Stimulated activated effector memory CD8-positive, alpha-beta T cell treated with anti-CD3 and anti-CD28 coated beads, Interleukin-12 subunit alpha, Interleukin-12 subunit beta, amount 100 ng/mL, for 72 hours (primary cell): ENCODE measurements at regions not wholly inside any gene's neighbourhood (a gene's known extent, or its start where the extent isn't known, plus 50 kb on each side); places are given as distances from the start of the nearest gene placed in this dataset.
"Not testable (repeated sequence)": the region's sequence is repeated elsewhere in the genome, so short reads cannot be mapped to it uniquely, and the experiment has no call there.

ENCODE experiments used
- ATAC-seq: fragments of 150-1000 bp; cut with Tn5 transposase; 2 replicates; pipeline ENCODE4 v1.10.0; 2021
- DNase-seq, 2 donors: peaks; one replicate each; pipeline ENCODE4 v3.0.0; 2021 to 2022; ENCODE audit warnings: low spot score in 2 of 2
- H3K27ac Mint-ChIP-seq: one replicate; pipeline ENCODE4 v1.8.0; 2022; ENCODE audit warnings: mild to moderate bottlenecking, mixed read lengths
- H3K36me3 Mint-ChIP-seq: one replicate; pipeline ENCODE4 v1.8.0; 2022; ENCODE audit warnings: mild to moderate bottlenecking, mixed read lengths
- H3K4me1 Mint-ChIP-seq: one replicate; pipeline ENCODE4 v1.8.0; 2022; ENCODE audit warnings: mixed read lengths
- H3K4me3 Mint-ChIP-seq: one replicate; pipeline ENCODE4 v1.8.0; 2022; ENCODE audit warnings: mild to moderate bottlenecking, mixed read lengths
- H3K9me3 Mint-ChIP-seq: one replicate; pipeline ENCODE4 v1.8.0; 2022; ENCODE audit warnings: mixed read lengths

DNA sequence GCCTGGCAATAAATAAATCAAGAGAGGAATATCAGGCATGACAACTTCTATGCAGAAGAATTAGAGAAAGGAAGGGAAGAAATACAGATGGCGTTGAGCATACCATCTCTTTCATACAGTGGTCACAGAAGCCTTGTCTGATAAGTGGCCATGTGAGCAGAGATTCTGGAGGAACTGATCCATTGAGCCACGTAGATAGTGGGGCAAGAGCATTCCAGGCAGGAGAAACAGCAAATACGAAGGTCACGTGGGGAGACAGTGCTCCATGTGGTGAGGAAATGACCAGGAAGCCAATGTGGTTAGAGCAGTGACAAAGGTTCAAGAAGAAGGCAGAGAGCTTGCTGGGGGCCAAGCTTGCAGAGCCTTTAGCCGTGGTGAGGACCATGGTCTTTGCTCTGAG, 226.7 kb upstream of the NOCT start:
- Mint-ChIP-seq H3K9me3 (peaks cover 6% of the 10 kb centered on the region), H3K4me3 (no peak overlapping the region), H3K27ac (no peak overlapping the region), H3K4me1 (no peaks in the 10 kb centered on the region), H3K36me3 (no peaks in the 10 kb centered on the region)
- DNase-seq (no peak), ATAC-seq (no peak)

DNA sequence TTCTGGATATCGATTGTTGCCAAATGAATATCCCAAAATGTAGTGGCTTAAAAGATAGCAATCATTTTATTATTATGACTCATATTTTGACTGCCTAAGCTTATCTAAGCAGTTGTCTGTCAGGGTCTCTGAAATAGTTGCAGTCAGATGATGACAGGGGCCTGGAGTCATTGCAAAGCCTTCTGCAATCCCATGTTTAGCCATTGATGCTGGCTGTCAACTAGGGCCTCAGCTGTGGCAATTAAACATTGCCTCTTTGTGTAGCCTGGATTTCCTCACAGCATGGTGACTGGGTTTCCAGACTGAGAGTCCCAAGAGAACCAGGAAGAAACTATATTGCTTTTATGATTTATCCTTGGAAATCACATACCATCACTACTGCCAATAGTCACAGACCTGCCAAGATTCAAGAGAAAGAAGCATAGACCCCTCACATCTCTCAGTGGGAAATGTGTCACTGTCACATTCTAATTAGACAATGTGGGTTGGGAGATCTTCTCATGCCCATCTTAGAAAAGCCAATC, 227.3 kb upstream of the NOCT start:
- no peak overlapping the region for H3K4me3 Mint-ChIP-seq
- DNase-seq (no peak), ATAC-seq (no peak)
- H3K4me1 Mint-ChIP-seq: no peaks in the 10 kb centered on the region
- H3K9me3 Mint-ChIP-seq: peaks cover 4% of the 10 kb centered on the region
- no peak overlapping the region for H3K27ac Mint-ChIP-seq
- H3K36me3 Mint-ChIP-seq: no peaks in the 10 kb centered on the region

DNA sequence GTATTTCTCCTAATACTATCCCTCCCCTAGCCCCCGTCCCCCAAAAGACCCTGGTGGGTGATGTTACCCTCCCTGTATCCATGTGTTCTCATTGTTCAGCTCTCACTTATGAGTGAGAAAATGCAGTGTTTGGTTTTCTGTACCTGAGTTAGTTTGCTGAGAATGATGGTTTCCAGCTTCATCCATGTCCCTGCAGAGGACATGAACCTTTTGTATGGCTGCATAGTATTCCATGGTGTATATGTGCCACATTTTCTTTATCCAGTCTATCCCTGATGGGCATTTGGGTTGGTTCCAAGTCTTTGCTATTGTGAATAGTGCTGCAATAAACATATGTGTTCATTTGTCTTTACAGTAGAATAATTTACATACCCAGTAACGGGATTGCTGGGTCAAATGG, 235.8 kb upstream of the NOCT start:
- not testable (repeated sequence) for ATAC-seq, H3K4me3 Mint-ChIP-seq, H3K4me1 Mint-ChIP-seq, H3K9me3 Mint-ChIP-seq, H3K27ac Mint-ChIP-seq, DNase-seq, H3K36me3 Mint-ChIP-seq

DNA sequence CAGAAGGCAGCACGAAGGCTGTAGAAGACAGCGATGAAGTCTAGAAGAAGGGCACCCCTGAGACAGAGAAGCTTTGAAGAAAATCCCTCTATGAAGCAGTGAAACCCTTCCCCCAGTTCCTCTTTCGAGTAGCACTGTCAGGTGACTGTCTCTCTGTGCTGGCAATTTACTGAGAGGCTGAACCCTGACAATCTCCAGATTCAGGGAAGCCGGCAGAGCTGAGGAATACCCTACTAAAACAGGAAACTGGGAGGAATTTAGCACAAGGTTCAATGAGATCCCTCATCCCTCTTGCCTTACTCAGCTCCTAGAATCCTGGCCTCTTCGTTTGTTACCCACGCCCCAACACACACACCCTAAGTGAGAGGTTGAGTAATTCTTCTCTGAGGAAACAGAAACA, 239.7 kb upstream of the NOCT start:
- ATAC-seq: no peak
- no peaks in the 10 kb centered on the region for H3K9me3 Mint-ChIP-seq
- no peak overlapping the region for H3K4me3 Mint-ChIP-seq
- H3K4me1 Mint-ChIP-seq: no peaks in the 10 kb centered on the region
- no peaks in the 10 kb centered on the region for H3K36me3 Mint-ChIP-seq
- no peak overlapping the region for H3K27ac Mint-ChIP-seq
- no peak for DNase-seq

DNA sequence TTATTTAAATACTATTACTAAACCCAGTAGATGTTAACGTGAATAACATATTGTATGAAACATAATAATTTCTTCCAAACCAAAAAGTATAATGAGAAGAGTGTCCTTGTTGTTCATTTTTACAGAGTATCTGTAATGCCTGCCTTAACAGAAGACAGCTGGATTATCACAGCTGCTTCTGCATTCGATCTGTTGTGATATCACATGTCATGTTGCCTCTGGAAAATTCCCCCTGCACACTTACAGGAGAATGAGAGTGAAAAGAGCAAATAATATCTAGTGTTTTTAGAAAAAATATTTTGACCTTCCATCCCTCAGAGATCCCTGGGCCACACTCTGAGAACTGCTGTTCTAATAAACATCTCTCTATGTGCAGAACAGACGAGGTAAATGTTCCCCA, 240.1 kb upstream of the NOCT start:
- Mint-ChIP-seq H3K27ac (no peak overlapping the region), H3K9me3 (no peaks in the 10 kb centered on the region), H3K4me1 (no peaks in the 10 kb centered on the region), H3K4me3 (no peak overlapping the region), H3K36me3 (no peaks in the 10 kb centered on the region)
- no peak for DNase-seq
- no peak for ATAC-seq

DNA sequence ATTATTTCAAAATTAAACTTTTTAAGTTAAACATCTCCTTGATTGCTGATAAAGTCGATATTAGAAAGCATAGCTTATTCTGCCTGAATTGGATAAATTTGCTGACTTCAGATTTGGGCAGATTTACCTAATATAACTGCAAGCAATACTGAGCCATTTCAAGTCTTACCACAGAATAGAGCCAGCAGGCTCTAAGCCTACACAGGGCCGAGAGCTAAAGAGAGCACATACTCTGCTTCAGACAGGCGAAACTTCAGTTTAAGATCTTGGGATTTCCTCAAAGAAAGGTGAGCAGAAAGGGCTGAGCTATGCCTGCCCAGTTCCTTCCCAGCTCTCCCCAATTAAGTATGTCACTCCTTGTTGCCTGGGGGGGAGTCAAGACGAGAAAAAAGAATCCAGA, 240.6 kb upstream of the NOCT start:
- no peaks in the 10 kb centered on the region for H3K9me3 Mint-ChIP-seq
- no peaks in the 10 kb centered on the region for H3K4me1 Mint-ChIP-seq
- ATAC-seq: no peak
- DNase-seq: no peak
- H3K27ac Mint-ChIP-seq: no peak overlapping the region
- H3K4me3 Mint-ChIP-seq: no peak overlapping the region
- no peaks in the 10 kb centered on the region for H3K36me3 Mint-ChIP-seq

DNA sequence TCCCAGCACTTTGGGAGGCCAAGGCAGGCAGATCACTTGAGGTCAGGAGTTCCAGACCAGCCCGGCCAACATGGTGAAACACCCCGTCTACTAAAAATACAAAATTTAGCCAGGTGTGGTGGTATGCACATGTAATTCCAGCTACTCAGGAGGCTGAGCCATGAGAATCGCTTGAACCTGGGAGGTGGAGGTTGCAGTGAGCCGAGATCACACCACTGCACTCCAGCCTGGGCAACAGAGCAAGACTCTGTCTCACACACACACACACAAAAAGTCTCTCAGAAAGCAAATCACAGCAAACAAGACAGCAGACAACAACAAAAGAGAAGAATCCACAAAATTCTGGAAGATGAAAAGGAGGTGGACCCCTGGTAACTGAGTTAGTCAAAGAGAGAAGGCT, 241.5 kb upstream of the NOCT start:
- not testable (repeated sequence) for H3K36me3 Mint-ChIP-seq, ATAC-seq, DNase-seq, H3K9me3 Mint-ChIP-seq, H3K4me1 Mint-ChIP-seq, H3K27ac Mint-ChIP-seq, H3K4me3 Mint-ChIP-seq

DNA sequence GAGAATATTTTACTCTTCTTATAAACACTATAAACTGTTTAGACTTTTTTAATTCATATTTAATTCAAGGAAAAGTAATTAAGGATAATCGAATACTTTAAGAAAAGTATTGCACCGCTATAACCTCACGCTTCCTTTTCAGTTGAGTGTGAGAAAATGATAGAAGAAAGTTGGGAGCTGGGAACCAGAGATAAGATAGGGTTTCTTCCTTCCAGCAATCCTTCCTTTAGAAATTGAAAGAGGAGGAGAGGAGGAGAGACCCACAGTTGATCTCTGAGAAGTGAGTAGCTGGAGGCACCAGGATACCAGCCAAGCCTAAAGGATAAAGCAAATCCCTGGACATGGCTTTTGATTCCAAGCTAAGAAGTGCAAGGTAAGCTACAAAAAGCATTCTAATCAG, 242.3 kb upstream of the NOCT start:
- Mint-ChIP-seq H3K4me3 (no peak overlapping the region), H3K9me3 (no peaks in the 10 kb centered on the region), H3K27ac (no peak overlapping the region), H3K36me3 (no peaks in the 10 kb centered on the region), H3K4me1 (no peaks in the 10 kb centered on the region)
- DNase-seq (no peak), ATAC-seq (no peak)

DNA sequence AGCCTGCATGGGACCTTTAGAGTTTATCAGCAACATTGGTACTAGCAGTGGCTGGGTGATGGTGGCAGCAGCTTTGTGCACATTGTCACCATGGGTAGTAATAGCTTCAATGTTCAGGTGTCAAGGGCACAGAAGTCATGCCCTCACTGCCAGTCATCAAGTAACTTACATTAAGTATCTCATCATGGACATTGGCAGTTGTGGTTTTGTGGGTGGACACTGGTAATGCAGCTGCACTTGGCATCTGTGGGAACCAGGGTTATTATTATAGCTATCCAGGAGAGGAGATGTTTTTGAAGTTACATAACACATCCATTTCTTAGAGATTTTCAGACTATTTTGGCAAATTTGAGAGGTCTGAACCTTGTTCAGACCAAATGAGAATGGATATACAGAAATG, 243.2 kb upstream of the NOCT start:
- no peaks in the 10 kb centered on the region for H3K4me1 Mint-ChIP-seq
- DNase-seq: no peak
- H3K4me3 Mint-ChIP-seq: no peak overlapping the region
- no peaks in the 10 kb centered on the region for H3K9me3 Mint-ChIP-seq
- no peak overlapping the region for H3K27ac Mint-ChIP-seq
- no peaks in the 10 kb centered on the region for H3K36me3 Mint-ChIP-seq
- no peak for ATAC-seq

DNA sequence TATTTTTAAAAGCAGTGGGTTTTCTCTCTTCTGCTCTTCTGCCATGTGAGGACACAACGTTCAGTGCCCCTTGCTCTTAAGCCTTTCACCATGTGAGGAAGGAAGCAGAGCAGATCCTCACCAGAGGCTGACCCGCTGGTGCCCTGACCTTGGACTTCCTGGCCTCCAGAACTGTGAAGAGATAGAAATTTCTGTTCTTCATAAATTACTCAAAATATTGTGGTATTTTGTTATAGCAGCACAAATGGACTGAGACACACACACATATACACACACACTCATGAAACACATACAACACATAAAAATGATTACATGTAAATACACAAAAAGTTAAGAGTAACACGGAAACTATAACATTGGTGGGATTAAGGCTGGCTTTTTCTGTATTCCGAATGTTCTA, 244.8 kb upstream of the NOCT start:
- H3K36me3 Mint-ChIP-seq: no peaks in the 10 kb centered on the region
- no peak for DNase-seq
- no peaks in the 10 kb centered on the region for H3K9me3 Mint-ChIP-seq
- H3K4me3 Mint-ChIP-seq: no peak overlapping the region
- ATAC-seq: no peak
- no peaks in the 10 kb centered on the region for H3K4me1 Mint-ChIP-seq
- no peak overlapping the region for H3K27ac Mint-ChIP-seq

DNA sequence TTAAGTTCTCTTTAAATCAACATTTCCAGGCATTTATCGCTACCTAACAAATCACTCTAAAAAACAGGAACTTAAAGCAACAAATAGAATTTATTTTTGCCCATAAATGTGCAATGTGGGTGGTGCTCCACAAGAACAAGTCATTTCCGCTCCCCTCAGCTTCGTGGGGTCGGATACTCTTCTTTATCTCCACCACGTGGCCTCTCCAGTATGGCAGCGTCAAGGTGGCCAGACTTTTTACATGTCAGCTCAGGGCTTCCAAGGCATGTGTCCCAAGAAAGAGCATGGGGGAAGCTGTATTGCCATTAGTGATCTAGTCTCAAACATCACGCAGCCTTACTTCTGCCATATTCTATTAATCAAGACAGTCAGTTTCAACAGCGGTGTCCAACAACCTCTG, 249.2 kb upstream of the NOCT start:
- Mint-ChIP-seq H3K4me3 (no peak overlapping the region), H3K27ac (no peak overlapping the region), H3K4me1 (no peaks in the 10 kb centered on the region), H3K36me3 (no peaks in the 10 kb centered on the region), H3K9me3 (no peaks in the 10 kb centered on the region)
- no peak for DNase-seq
- ATAC-seq: no peak

DNA sequence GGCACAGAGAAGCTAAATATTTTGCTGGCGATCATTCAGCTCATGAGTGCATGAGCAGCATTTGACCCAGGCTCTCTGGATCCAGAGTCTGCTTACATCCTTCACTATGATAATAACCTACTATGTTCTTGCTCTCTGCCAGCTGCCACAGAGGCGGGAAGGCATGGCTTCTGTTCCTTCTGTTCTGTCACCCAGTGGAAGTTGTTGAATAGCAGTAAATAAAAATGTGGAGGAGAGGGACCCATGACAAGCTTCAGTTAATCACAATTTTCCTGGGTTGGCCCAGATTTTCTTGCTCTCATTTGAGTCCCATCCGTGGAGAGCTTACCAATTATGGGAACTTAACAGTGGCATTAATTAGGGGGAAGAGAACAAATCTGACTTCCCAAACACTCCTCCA, 250.1 kb upstream of the NOCT start:
- Mint-ChIP-seq H3K9me3 (no peaks in the 10 kb centered on the region), H3K36me3 (no peaks in the 10 kb centered on the region)

DNA sequence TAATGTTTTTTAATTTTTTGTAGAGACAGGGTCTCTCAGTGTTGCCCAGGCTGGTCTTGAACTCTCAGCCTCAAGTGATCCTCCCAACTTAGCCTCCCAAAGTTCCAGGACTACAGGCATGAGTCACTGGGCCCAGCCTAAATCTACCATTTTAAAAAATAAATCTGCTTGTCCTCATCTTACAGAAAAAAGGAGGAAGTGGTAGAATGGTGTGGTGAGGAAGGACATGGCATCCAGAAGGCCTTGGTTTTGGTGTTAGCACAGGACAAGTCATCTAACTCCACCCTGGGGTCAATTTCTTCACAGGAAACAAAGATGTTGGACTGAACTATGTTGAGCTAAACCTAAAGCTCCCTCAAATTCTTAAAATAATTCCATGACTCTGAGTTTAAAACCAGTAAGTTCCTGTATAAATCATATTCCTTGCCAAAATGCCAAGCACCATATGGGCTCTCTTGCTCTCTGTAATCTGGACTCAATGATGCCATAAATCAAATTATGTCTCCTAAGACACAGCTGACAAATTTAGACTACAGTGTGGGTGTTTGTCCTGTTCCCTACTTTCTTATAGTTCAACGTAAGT, 253.9 kb upstream of the NOCT start:
- H3K36me3 Mint-ChIP-seq: no peaks in the 10 kb centered on the region
- ATAC-seq: no peak
- H3K4me1 Mint-ChIP-seq: no peaks in the 10 kb centered on the region
- no peak for DNase-seq
- no peaks in the 10 kb centered on the region for H3K9me3 Mint-ChIP-seq
- H3K27ac Mint-ChIP-seq: no peak overlapping the region
- H3K4me3 Mint-ChIP-seq: no peak overlapping the region

More for the DNA sequence above, 250.1 kb upstream of the NOCT start:
- ATAC-seq (no peak), DNase-seq (no peak)
- H3K4me1 Mint-ChIP-seq: no peaks in the 10 kb centered on the region
- H3K4me3 Mint-ChIP-seq: no peak overlapping the region
- H3K27ac Mint-ChIP-seq: no peak overlapping the region

DNA sequence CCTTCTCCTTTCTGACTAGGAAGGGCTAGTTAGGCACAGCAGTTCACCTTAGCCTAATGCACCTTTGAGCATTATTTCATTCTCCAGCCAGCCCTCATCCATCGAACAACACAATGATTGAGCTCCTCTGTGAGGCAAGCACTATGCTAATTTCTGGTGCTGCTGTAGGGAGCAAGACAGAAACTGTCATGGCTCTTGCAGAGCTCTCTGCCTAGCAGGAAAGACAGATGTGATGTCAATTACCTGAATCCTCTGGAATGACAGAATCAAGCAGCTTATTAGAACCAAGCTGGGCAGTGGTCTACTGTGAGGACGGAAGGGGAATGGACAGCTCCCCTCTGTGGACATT, 256.1 kb upstream of the NOCT start:
- H3K4me3 Mint-ChIP-seq: no peak overlapping the region
- peaks cover 3% of the 10 kb centered on the region for H3K9me3 Mint-ChIP-seq
- H3K4me1 Mint-ChIP-seq: no peaks in the 10 kb centered on the region
- ATAC-seq (no peak), DNase-seq (no peak)
- no peaks in the 10 kb centered on the region for H3K36me3 Mint-ChIP-seq
- H3K27ac Mint-ChIP-seq: no peak overlapping the region

DNA sequence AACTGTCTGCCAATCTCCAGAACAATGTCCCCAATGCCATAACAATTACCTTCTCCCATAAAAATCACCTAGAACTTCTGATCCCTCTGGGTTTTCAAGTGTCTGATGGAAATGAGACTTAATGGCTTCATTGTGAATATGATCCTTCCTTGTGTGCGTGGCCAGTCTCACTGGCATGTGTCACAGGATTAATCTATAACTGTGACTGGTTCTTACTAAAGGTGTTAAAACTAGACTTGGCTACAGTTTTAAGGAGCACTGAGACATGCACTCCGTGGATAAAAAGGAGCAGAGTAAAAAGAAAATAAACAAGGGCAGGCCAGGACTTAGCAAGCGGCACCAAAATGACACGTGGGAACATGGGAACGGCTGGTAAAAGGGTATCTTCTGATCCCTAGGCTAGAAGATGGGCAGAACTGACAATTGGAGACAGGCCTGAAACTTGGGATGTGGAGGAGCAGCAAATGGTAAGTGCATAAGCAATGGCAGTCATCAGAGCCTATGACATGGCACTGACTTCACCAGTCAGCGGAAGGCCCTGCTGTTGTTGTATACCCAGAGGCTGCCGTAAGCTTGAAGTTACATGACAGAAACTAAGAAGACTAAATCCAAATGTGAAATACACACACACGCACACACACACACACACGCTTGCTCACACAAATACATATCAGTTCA, 256.6 kb upstream of the NOCT start:
- no peak overlapping the region for H3K27ac Mint-ChIP-seq

DNA sequence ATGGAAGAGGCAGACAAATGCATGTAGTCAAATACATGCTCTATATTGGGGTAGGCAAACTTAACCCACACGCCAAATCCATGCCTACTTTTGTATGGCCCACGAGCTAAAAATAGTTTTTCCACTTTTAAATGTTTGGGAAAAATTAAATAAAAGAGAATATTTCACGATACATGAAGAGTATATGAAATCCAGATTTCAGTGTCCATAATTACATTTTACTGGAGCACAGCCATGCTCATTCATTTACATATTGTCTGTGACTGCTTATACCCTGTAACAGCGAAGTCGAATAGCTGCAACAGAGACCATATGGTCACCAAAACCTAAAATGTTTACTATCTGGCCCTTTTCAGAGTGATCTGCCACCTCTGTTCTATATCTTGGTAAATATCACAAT, 257.4 kb upstream of the NOCT start:
- peaks cover 6% of the 10 kb centered on the region for H3K9me3 Mint-ChIP-seq
- no peaks in the 10 kb centered on the region for H3K4me1 Mint-ChIP-seq
- no peak for ATAC-seq
- H3K27ac Mint-ChIP-seq: no peak overlapping the region
- H3K4me3 Mint-ChIP-seq: no peak overlapping the region
- DNase-seq: no peak
- H3K36me3 Mint-ChIP-seq: no peaks in the 10 kb centered on the region

More for the DNA sequence above, 256.6 kb upstream of the NOCT start:
- ATAC-seq (no peak), DNase-seq (no peak)
- Mint-ChIP-seq H3K4me3 (no peak overlapping the region), H3K9me3 (peaks cover 3% of the 10 kb centered on the region), H3K4me1 (no peaks in the 10 kb centered on the region), H3K36me3 (no peaks in the 10 kb centered on the region)
